ENCODE measurements at regions not wholly inside any gene's neighbourhood (a gene's known extent, or its start where the extent isn't known, plus 50 kb on each side); places are given as distances from the start of the nearest gene placed in this dataset.
A peak's percentile ranks its signal among the peaks of the same experiment; 100 is the strongest.

GRCh38 chr9:13360188-13360587 is 80.7 kb upstream of the MPDZ start:
- no peak overlapping the region for H3K27ac ChIP-seq
- TF ChIP-seq CTCF (IDR thresholded peaks at IDR 0.05) (no peak), ZFX (IDR thresholded peaks at IDR 0.05; ENCODE audit: borderline replicate concordance) (no peak)

GRCh38 chr9:13358128-13358527 is 78.6 kb upstream of the MPDZ start:
- no peak overlapping the region for H3K27ac ChIP-seq
- TF ChIP-seq ZFX (IDR thresholded peaks at IDR 0.05; ENCODE audit: borderline replicate concordance), result no peak
- TF ChIP-seq CTCF (IDR thresholded peaks at IDR 0.05), result no peak

- no peak overlapping the region for H3K27ac ChIP-seq
- no peak for TF ChIP-seq CTCF (IDR thresholded peaks at IDR 0.05)
- TF ChIP-seq ZFX (IDR thresholded peaks at IDR 0.05; ENCODE audit: borderline replicate concordance), result no peak
These were observed 75.2 kb upstream of the MPDZ start for GRCh38 chr9:13354733-13355132.

- no peak for TF ChIP-seq CTCF (IDR thresholded peaks at IDR 0.05)
- no peak for TF ChIP-seq ZFX (IDR thresholded peaks at IDR 0.05; ENCODE audit: borderline replicate concordance)
- no peak overlapping the region for H3K27ac ChIP-seq
These were observed 73.0 kb upstream of the MPDZ start for GRCh38 chr9:13352451-13352979.

- peak; percentile 86 for TF ChIP-seq CTCF (IDR thresholded peaks at IDR 0.05)
- no peak for TF ChIP-seq ZFX (IDR thresholded peaks at IDR 0.05; ENCODE audit: borderline replicate concordance)
- no peak overlapping the region for H3K27ac ChIP-seq
These were observed 72.4 kb upstream of the MPDZ start for GRCh38 chr9:13351778-13352386.

- TF ChIP-seq ZFX (IDR thresholded peaks at IDR 0.05; ENCODE audit: borderline replicate concordance) (no peak), CTCF (IDR thresholded peaks at IDR 0.05) (no peak)
- H3K27ac ChIP-seq, result no peak overlapping the region
These were observed 53.1 kb upstream of the MPDZ start for GRCh38 chr9:13332571-13332970.

- TF ChIP-seq CTCF (IDR thresholded peaks at IDR 0.05) (no peak), ZFX (IDR thresholded peaks at IDR 0.05; ENCODE audit: borderline replicate concordance) (no peak)
- no peak overlapping the region for H3K27ac ChIP-seq
These were observed 51.8 kb upstream of the MPDZ start for GRCh38 chr9:13331320-13331719.
